ENCODE measurements at regions not wholly inside any gene's neighbourhood (a gene's known extent, or its start where the extent isn't known, plus 50 kb on each side); places are given as distances from the start of the nearest gene placed in this dataset.

DNA sequence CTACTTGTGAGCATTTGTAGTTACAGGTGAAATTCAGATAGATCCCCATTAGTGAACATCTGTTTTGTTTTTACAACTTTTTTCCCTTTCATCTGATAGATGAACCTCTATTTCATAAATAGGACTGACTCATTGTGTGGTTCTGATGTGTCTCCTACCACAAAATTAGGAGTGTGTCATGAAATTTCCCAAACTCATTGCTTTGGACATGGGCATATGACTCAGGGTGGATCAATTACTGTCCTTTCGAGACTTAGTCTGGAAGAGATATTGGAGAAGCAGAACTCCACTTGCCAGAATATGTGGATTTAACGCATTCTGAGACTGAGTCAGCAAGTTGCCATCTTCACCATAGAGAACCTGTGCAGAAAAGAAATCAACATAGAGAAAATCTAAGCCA, 53.5 kb upstream of the PCDH10 start:
- no peak overlapping the region for H3K4me3 ChIP-seq (ENCODE audit: low read depth, low read length)
- H3K4me1 ChIP-seq, result no peaks in the 10 kb centered on the region
- H3K27ac ChIP-seq, result no peak overlapping the region
- no peaks in the 10 kb centered on the region for H3K9me3 ChIP-seq (ENCODE audit: control insufficient read depth, low read length)
- H3K4me2 ChIP-seq (ENCODE audit: low read length), result no peak overlapping the region
- H3K27me3 ChIP-seq (ENCODE audit: control insufficient read depth, insufficient read depth, low read length), result no peaks in the 10 kb centered on the region
- TF ChIP-seq, protein P1, sequence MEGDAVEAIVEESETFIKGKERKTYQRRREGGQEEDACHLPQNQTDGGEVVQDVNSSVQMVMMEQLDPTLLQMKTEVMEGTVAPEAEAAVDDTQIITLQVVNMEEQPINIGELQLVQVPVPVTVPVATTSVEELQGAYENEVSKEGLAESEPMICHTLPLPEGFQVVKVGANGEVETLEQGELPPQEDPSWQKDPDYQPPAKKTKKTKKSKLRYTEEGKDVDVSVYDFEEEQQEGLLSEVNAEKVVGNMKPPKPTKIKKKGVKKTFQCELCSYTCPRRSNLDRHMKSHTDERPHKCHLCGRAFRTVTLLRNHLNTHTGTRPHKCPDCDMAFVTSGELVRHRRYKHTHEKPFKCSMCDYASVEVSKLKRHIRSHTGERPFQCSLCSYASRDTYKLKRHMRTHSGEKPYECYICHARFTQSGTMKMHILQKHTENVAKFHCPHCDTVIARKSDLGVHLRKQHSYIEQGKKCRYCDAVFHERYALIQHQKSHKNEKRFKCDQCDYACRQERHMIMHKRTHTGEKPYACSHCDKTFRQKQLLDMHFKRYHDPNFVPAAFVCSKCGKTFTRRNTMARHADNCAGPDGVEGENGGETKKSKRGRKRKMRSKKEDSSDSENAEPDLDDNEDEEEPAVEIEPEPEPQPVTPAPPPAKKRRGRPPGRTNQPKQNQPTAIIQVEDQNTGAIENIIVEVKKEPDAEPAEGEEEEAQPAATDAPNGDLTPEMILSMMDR (IDR thresholded peaks at IDR 0.05), result no peak
- no peaks in the 10 kb centered on the region for H3K79me2 ChIP-seq
- H2AFZ ChIP-seq, result no peak overlapping the region
- no peaks in the 10 kb centered on the region for H3K36me3 ChIP-seq (ENCODE audit: control insufficient read depth, insufficient read depth, low read length)
- H3K9ac ChIP-seq, result no peak overlapping the region

DNA sequence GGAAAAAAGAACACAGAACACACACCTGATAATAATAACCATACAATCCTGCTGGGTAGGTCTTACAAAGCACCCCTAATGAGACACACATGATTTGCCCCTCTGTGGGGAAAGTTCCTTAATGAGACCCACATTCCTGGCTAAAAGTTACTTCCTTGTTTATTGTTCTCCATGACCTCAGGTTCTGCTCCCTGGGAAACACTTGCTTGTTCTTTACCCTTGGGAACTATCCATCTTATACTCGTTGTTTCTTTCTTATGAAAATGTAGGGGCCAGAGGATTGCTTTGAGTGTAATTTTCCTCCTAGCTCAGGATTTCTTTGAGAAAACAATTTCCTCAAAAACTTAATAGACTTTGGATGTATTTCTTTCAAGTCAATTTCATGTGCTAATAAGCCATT, 52.1 kb upstream of the PCDH10 start:
- no peak overlapping the region for H3K4me3 ChIP-seq (ENCODE audit: low read depth, low read length)
- H3K79me2 ChIP-seq, result no peaks in the 10 kb centered on the region
- H3K4me2 ChIP-seq (ENCODE audit: low read length), result no peak overlapping the region
- no peaks in the 10 kb centered on the region for H3K27me3 ChIP-seq (ENCODE audit: control insufficient read depth, insufficient read depth, low read length)
- H3K4me1 ChIP-seq, result no peaks in the 10 kb centered on the region
- H3K27ac ChIP-seq, result no peak overlapping the region
- TF ChIP-seq, protein P1 (IDR thresholded peaks at IDR 0.05), result no peak
- no peaks in the 10 kb centered on the region for H3K36me3 ChIP-seq (ENCODE audit: control insufficient read depth, insufficient read depth, low read length)
- no peak overlapping the region for H3K9ac ChIP-seq
- H2AFZ ChIP-seq, result no peak overlapping the region
- no peaks in the 10 kb centered on the region for H3K9me3 ChIP-seq (ENCODE audit: control insufficient read depth, low read length)
